ENCODE measurements at regions not wholly inside any gene's neighbourhood (a gene's known extent, or its start where the extent isn't known, plus 50 kb on each side); places are given as distances from the start of the nearest gene placed in this dataset.

- no peak for DNase-seq
Observed at GRCh38 chr16:13291591-13292333, 390.4 kb downstream of the SHISA9 start.

GRCh38 chr16:13296206-13296605 lies 394.8 kb downstream of the SHISA9 start:
- DNase-seq = no peak

- DNase-seq = no peak
Observed at GRCh38 chr16:13298666-13299065, 397.3 kb downstream of the SHISA9 start.

- no peak for DNase-seq
Observed at GRCh38 chr16:13300066-13300840, 398.9 kb downstream of the SHISA9 start.

GRCh38 chr16:13305019-13305755 lies 403.8 kb downstream of the SHISA9 start:
- DNase-seq = no peak

GRCh38 chr16:13306161-13306995 lies 405.0 kb downstream of the SHISA9 start:
- DNase-seq = no peak

GRCh38 chr16:13307255-13307654 lies 405.9 kb downstream of the SHISA9 start:
- no peak for DNase-seq

- no peak for DNase-seq
Observed at GRCh38 chr16:13307851-13308250, 406.5 kb downstream of the SHISA9 start.

- no peak for DNase-seq
Observed at GRCh38 chr16:13312063-13312462, 410.7 kb downstream of the SHISA9 start.

- DNase-seq = no peak
Observed at GRCh38 chr16:13313351-13313750, 412.0 kb downstream of the SHISA9 start.

- DNase-seq = no peak
Observed at GRCh38 chr16:13314633-13315032, 413.2 kb downstream of the SHISA9 start.

GRCh38 chr16:13315642-13316427 lies 414.4 kb downstream of the SHISA9 start:
- DNase-seq = no peak

GRCh38 chr16:13322336-13322735 lies 420.9 kb downstream of the SHISA9 start:
- DNase-seq = no peak

GRCh38 chr16:13324851-13325250 lies 423.5 kb downstream of the SHISA9 start:
- DNase-seq = no peak

GRCh38 chr16:13325396-13325795 lies 424.0 kb downstream of the SHISA9 start:
- DNase-seq = no peak

- no peak for DNase-seq
Observed at GRCh38 chr16:13331918-13332317, 430.5 kb downstream of the SHISA9 start.

- DNase-seq = no peak
Observed at GRCh38 chr16:13332713-13333255, 431.4 kb downstream of the SHISA9 start.

- no peak for DNase-seq
Observed at GRCh38 chr16:13333336-13333735, 431.9 kb downstream of the SHISA9 start.

GRCh38 chr16:13335879-13336278 lies 434.5 kb downstream of the SHISA9 start:
- DNase-seq = no peak

- no peak for DNase-seq
Observed at GRCh38 chr16:13336335-13336734, 434.9 kb downstream of the SHISA9 start.
